GM23338 (cell line): ENCODE measurements at regions not wholly inside any gene's neighbourhood (a gene's known extent, or its start where the extent isn't known, plus 50 kb on each side); places are given as distances from the start of the nearest gene placed in this dataset.

ENCODE experiments used
- ATAC-seq: fragments of 200-7000 bp; cut with Tn5 transposase; 3 replicates; pipeline ENCODE4 v1.9.1; 2020
- DNase-seq: peaks from one replicate; pipeline ENCODE4 v3.0.0-alpha.2; 2015; ENCODE audit warnings: low spot score
- H2AFZ ChIP-seq: fragments of 200-600 bp; sonication (generic); 2 replicates; pipeline ENCODE4 v1.8.0; 2016; ENCODE audit warnings: antibody characterized with exemption, mild to moderate bottlenecking, moderate library complexity
- H3F3A ChIP-seq: fragments of 200-600 bp; sonication (generic); replicated peaks from 2 replicates; pipeline ENCODE4 v1.8.0; 2017; ENCODE audit warnings: antibody characterized with exemption, mixed run types, low read depth
- H3K27ac ChIP-seq: fragments of 200-600 bp; sonication (generic); 2 replicates; pipeline ENCODE4 v1.6.1; 2016; ENCODE audit warnings: low read depth
- H3K27me3 ChIP-seq: fragments of 200-600 bp; sonication (generic); 2 replicates; pipeline ENCODE4 v1.8.0; 2016; ENCODE audit warnings: mild to moderate bottlenecking, mixed run types, moderate library complexity; ENCODE audit not compliant: insufficient read depth
- H3K36me3 ChIP-seq: fragments of 200-600 bp; sonication (generic); 2 replicates; pipeline ENCODE4 v1.8.0; 2016; ENCODE audit warnings: mild to moderate bottlenecking; ENCODE audit not compliant: insufficient read depth
- H3K4me1 ChIP-seq: fragments of 200-600 bp; sonication (generic); 2 replicates; pipeline ENCODE4 v1.8.0; 2016; ENCODE audit warnings: mild to moderate bottlenecking, moderate library complexity; ENCODE audit not compliant: insufficient read depth
- H3K4me2 ChIP-seq: fragments of 200-600 bp; sonication (generic); 2 replicates; pipeline ENCODE4 v1.7.1; 2017; ENCODE audit warnings: mixed run types
- H3K4me3 ChIP-seq: fragments of 200-600 bp; sonication (generic); 2 replicates; pipeline ENCODE4 v1.6.1; 2016; ENCODE audit warnings: mixed run types
- H3K79me2 ChIP-seq: fragments of 200-600 bp; sonication (generic); replicated peaks from 2 replicates; pipeline ENCODE4 v1.8.0; 2017; ENCODE audit warnings: mild to moderate bottlenecking; ENCODE audit not compliant: insufficient read depth
- H3K9me2 ChIP-seq: fragments of 200-600 bp; sonication (generic); 2 replicates; pipeline ENCODE4 v1.8.0; 2017; ENCODE audit not compliant: insufficient read depth
- H4K20me1 ChIP-seq: fragments of 200-600 bp; sonication (generic); replicated peaks from 2 replicates; pipeline ENCODE4 v1.8.0; 2017; ENCODE audit warnings: mild to moderate bottlenecking; ENCODE audit not compliant: insufficient read depth
- H3K27ac Mint-ChIP-seq: 2 replicates; pipeline ENCODE4 v1.8.0; 2020; ENCODE audit warnings: inconsistent platforms, mild to moderate bottlenecking, moderate library complexity, mixed read lengths
- H3K27me3 Mint-ChIP-seq: 3 replicates; pipeline ENCODE4 v1.8.0; 2022; ENCODE audit warnings: low read depth, mild to moderate bottlenecking, moderate library complexity, mixed read lengths, inconsistent platforms; ENCODE audit not compliant: insufficient read depth, poor library complexity
- H3K36me3 Mint-ChIP-seq: 3 replicates; pipeline ENCODE4 v1.8.0; 2021; ENCODE audit warnings: low read depth, mild to moderate bottlenecking, inconsistent platforms, moderate library complexity, mixed read lengths
- H3K4me1 Mint-ChIP-seq: 3 replicates; pipeline ENCODE4 v1.8.0; 2020; ENCODE audit warnings: mild to moderate bottlenecking, inconsistent platforms, mixed read lengths
- H3K4me3 Mint-ChIP-seq: 3 replicates; pipeline ENCODE4 v1.8.0; 2021; ENCODE audit warnings: moderate library complexity, mild to moderate bottlenecking, inconsistent platforms, mixed read lengths
- H3K9me3 Mint-ChIP-seq: 3 replicates; pipeline ENCODE4 v1.8.0; 2020; ENCODE audit warnings: moderate library complexity, mild to moderate bottlenecking, inconsistent platforms, mixed read lengths
- CREB1 ChIP-seq: fragments of 250-450 bp; sonication (Bioruptor Pico); IDR thresholded peaks from 2 replicates; pipeline ENCODE4 v1.5.0; 2020; ENCODE audit warnings: low read depth, mild to moderate bottlenecking, moderate library complexity
- EZH2 ChIP-seq: fragments of 200-600 bp; sonication (generic); IDR thresholded peaks from one replicate; pipeline ENCODE4 v1.8.0; 2017; ENCODE audit warnings: antibody characterized with exemption, mild to moderate bottlenecking, low read depth; ENCODE audit not compliant: unreplicated experiment
- EZH2phosphoT487 ChIP-seq: fragments of 200-600 bp; sonication (generic); IDR thresholded peaks from one replicate; pipeline ENCODE4 v1.8.1; 2018; ENCODE audit warnings: antibody characterized with exemption; ENCODE audit not compliant: unreplicated experiment
- JUNB ChIP-seq: IDR thresholded peaks from one replicate; pipeline ENCODE4 v1.6.1; 2016; ENCODE audit warnings: antibody characterized with exemption; ENCODE audit not compliant: unreplicated experiment
- NANOG ChIP-seq: IDR thresholded peaks from 2 replicates; pipeline ENCODE4 v1.6.1; 2016; ENCODE audit warnings: antibody characterized with exemption, borderline replicate concordance
- POLR2AphosphoS5 ChIP-seq: IDR thresholded peaks from 2 replicates; pipeline ENCODE4 v1.6.1; 2016; ENCODE audit warnings: antibody characterized with exemption, low read depth
- REST ChIP-seq: IDR thresholded peaks from one replicate; pipeline ENCODE4 v1.6.1; 2018; ENCODE audit warnings: antibody characterized with exemption; ENCODE audit not compliant: unreplicated experiment
- STAT1 ChIP-seq: IDR thresholded peaks from one replicate; pipeline ENCODE4 v1.6.1; 2016; ENCODE audit warnings: antibody characterized with exemption; ENCODE audit not compliant: unreplicated experiment
- ZNF114 ChIP-seq: fragments of 250-450 bp; sonication (Bioruptor Pico); IDR thresholded peaks from 2 replicates; pipeline ENCODE4 v1.5.0; 2020; ENCODE audit warnings: mild to moderate bottlenecking, moderate library complexity
- ZNF331 ChIP-seq: fragments of 250-450 bp; sonication (Bioruptor Pico); IDR thresholded peaks from 2 replicates; pipeline ENCODE4 v1.5.0; 2020; ENCODE audit warnings: low read depth, mild to moderate bottlenecking, moderate library complexity
- ZNF462 ChIP-seq: fragments of 250-450 bp; sonication (Bioruptor Pico); IDR thresholded peaks from 2 replicates; pipeline ENCODE4 v1.5.0; 2020; ENCODE audit warnings: mild to moderate bottlenecking, moderate library complexity
- TF ChIP-seq, protein P1 (sequence below), 2 experiments: fragments of 200-600 bp in 1 of 2; sonication (generic) in 1 of 2; conservative IDR thresholded peaks; 2 replicates each; pipeline versions ENCODE4 v1.5.1 to v1.6.1; 2016 to 2017; ENCODE audit warnings: antibody characterized with exemption in 2 of 2, low read depth in 2 of 2, mild to moderate bottlenecking in 2 of 2, moderate library complexity in 1 of 2
- TF ChIP-seq, protein P2 (sequence below): IDR thresholded peaks from 2 replicates; pipeline ENCODE4 v1.6.1; 2016; ENCODE audit warnings: antibody characterized with exemption

DNA sequence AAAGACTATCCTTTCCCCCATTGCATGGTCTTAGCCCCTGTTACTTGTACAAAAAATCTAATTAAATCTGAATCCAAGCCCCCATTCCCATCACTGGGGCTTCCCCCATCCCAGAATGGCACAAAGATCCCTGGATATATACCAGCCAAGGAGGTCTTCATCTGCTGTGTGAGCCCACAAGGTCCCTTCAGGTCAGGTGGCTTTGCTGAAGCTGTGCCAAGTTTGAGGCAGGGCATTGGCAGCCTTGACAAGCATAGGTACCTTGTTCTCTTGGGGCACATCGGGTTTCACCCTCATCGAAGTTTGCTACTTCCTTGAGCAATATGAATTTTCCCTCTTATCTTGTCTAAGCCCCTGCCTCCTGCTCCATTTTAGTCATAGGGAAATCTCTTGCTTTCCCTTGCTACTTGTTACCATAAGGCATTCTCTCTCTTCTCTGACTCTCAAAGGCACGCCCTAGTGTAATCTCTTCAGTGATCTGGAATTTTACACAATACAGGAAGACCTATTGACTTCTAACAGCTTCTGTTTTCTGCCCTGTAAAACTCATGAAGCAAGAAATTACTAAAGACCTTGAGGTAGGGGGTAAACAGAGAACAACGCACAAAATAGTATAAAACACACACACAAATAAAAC lies 71.4 kb upstream of the COG2 start:
- no peaks in the 10 kb centered on the region for H3K36me3 ChIP-seq
- no peaks in the 10 kb centered on the region for H3K79me2 ChIP-seq
- Mint-ChIP-seq H3K4me1 (peaks cover 20% of the 10 kb centered on the region), H3K9me3 (no peaks in the 10 kb centered on the region), H3K27ac (no peak overlapping the region), H3K4me3 (no peak overlapping the region), H3K27me3 (peaks cover 1% of the 10 kb centered on the region), H3K36me3 (no peaks in the 10 kb centered on the region)
- no peaks in the 10 kb centered on the region for H4K20me1 ChIP-seq
- H3K4me1 ChIP-seq, result peaks cover 5% of the 10 kb centered on the region; the same call in 1 of the 2 replicates
- H3F3A ChIP-seq, result no peaks in the 10 kb centered on the region
- H3K4me3 ChIP-seq, result no peak overlapping the region
- TF ChIP-seq CREB1 (CRISPR knock-in tag) (no peak), POLR2AphosphoS5 (no peak), STAT1 (no peak), EZH2phosphoT487 (no peak), ZNF114 (CRISPR knock-in tag) (no peak), JUNB (no peak), EZH2 (no peak), NANOG (no peak), REST (no peak), ZNF331 (CRISPR knock-in tag) (no peak), ZNF462 (CRISPR knock-in tag) (no peak)
- TF ChIP-seq, protein P1, sequence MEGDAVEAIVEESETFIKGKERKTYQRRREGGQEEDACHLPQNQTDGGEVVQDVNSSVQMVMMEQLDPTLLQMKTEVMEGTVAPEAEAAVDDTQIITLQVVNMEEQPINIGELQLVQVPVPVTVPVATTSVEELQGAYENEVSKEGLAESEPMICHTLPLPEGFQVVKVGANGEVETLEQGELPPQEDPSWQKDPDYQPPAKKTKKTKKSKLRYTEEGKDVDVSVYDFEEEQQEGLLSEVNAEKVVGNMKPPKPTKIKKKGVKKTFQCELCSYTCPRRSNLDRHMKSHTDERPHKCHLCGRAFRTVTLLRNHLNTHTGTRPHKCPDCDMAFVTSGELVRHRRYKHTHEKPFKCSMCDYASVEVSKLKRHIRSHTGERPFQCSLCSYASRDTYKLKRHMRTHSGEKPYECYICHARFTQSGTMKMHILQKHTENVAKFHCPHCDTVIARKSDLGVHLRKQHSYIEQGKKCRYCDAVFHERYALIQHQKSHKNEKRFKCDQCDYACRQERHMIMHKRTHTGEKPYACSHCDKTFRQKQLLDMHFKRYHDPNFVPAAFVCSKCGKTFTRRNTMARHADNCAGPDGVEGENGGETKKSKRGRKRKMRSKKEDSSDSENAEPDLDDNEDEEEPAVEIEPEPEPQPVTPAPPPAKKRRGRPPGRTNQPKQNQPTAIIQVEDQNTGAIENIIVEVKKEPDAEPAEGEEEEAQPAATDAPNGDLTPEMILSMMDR (conservative IDR thresholded peaks at IDR 0.05; ENCODE audit: low read depth in 2 of 2), result no peak
- TF ChIP-seq, protein P2, sequence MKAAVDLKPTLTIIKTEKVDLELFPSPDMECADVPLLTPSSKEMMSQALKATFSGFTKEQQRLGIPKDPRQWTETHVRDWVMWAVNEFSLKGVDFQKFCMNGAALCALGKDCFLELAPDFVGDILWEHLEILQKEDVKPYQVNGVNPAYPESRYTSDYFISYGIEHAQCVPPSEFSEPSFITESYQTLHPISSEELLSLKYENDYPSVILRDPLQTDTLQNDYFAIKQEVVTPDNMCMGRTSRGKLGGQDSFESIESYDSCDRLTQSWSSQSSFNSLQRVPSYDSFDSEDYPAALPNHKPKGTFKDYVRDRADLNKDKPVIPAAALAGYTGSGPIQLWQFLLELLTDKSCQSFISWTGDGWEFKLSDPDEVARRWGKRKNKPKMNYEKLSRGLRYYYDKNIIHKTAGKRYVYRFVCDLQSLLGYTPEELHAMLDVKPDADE, result no peak
- H3K27ac ChIP-seq, result no peak overlapping the region
- no peaks in the 10 kb centered on the region for H3K27me3 ChIP-seq
- no peak overlapping the region for H3K4me2 ChIP-seq
- ATAC-seq, result no peak
- H3K9me2 ChIP-seq, result no peaks in the 10 kb centered on the region
- 0 out of 2 replicates have a peak overlapping the region, but pooled peaks have one; percentile 14 for H2AFZ ChIP-seq
- DNase-seq, result no peak
